Stimulated activated CD8-positive, alpha-beta memory T cell treated with anti-CD3 and anti-CD28 coated beads, Interleukin-7, amount 100 ng/mL, for 4 hours (primary cell): ENCODE measurements at regions not wholly inside any gene's neighbourhood (a gene's known extent, or its start where the extent isn't known, plus 50 kb on each side); places are given as distances from the start of the nearest gene placed in this dataset.

ENCODE experiments used
- DNase-seq, 2 donors: peaks; one replicate each; pipeline ENCODE4 v3.0.0-alpha.2; 2020; ENCODE audit warnings: low read depth in 2 of 2

- no peak for DNase-seq
Observed at GRCh38 chr2:190809139-190809764, 71.4 kb upstream of the GLS start.

- DNase-seq: no peak
Observed at GRCh38 chr2:190809876-190810525, 70.6 kb upstream of the GLS start.

- no peak for DNase-seq
Observed at GRCh38 chr2:190810981-190811587, 69.5 kb upstream of the GLS start.

- no peak for DNase-seq
Observed at GRCh38 chr2:190811811-190812210, 68.8 kb upstream of the GLS start.

GRCh38 chr2:190812506-190813294, 67.9 kb upstream of the GLS start:
- no peak for DNase-seq

- DNase-seq: no peak
Observed at GRCh38 chr2:190815226-190815625, 65.4 kb upstream of the GLS start.

- no peak for DNase-seq
Observed at GRCh38 chr2:190817082-190817481, 63.5 kb upstream of the GLS start.

GRCh38 chr2:190819840-190820301, 60.8 kb upstream of the GLS start:
- no peak for DNase-seq

GRCh38 chr2:190820416-190820815, 60.2 kb upstream of the GLS start:
- no peak for DNase-seq

- DNase-seq: no peak
Observed at GRCh38 chr2:190822043-190822442, 58.6 kb upstream of the GLS start.

GRCh38 chr2:190827720-190828119, 52.9 kb upstream of the GLS start:
- DNase-seq: no peak

GRCh38 chr2:190829642-190830041, 51.0 kb upstream of the GLS start:
- DNase-seq: no peak
